GM21515 (cell line): ENCODE measurements at regions not wholly inside any gene's neighbourhood (a gene's known extent, or its start where the extent isn't known, plus 50 kb on each side); places are given as distances from the start of the nearest gene placed in this dataset.
A peak's percentile ranks its signal among the peaks of the same experiment; 100 is the strongest.
"Not testable (repeated sequence)": the region's sequence is repeated elsewhere in the genome, so short reads cannot be mapped to it uniquely, and the experiment has no call there.

ENCODE experiments used
- ATAC-seq: cut with Tn5 transposase; IDR thresholded peaks from one replicate; pipeline ENCODE4 v1.9.1; 2021; ENCODE audit not compliant: unreplicated experiment

- no peak for ATAC-seq
Observed at GRCh38 chr21:14829685-14830084, 235.1 kb downstream of the NRIP1 start.

DNA sequence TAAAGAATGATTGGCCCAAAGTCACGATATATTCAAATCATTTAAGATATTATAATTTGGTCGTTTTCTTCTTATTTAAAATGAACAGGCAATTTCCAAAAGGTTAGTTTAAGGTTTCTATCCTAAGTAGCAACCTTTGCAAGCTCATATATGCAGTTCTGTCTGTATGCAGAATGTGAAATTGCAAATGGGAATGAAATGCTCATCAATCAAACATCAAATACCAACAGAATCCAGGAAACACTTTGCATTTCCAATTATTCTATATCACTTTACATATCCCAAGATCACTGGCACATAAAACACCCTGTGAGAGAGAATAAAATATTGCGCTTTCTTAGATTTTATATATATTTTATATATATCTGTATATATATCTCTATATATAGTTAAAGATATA lies 237.3 kb downstream of the NRIP1 start:
- ATAC-seq, result no peak

GRCh38 chr21:14826630-14827029 lies 238.2 kb downstream of the NRIP1 start:
- ATAC-seq, result no peak

DNA sequence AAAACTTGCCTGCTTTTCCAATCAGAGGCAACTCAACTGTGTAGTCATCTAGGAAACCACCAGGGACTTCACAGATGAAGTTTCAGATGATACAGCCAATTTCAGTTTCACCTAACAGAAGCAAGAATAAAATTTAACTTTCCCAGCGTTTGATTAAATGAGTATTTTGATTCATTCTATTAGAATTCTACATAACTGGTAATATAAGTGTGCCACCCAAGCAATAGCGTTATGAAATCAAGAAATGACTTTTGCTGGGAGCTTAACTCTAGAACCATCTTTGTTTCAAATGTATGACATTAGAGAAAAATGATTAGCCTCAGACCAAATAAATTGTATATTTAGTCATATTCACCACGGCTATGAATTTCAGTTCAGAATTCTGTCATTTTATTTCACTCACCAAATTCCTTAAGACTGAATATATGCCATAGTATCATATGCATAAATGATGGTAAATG lies 239.3 kb downstream of the NRIP1 start:
- ATAC-seq, result peak; percentile 74

DNA sequence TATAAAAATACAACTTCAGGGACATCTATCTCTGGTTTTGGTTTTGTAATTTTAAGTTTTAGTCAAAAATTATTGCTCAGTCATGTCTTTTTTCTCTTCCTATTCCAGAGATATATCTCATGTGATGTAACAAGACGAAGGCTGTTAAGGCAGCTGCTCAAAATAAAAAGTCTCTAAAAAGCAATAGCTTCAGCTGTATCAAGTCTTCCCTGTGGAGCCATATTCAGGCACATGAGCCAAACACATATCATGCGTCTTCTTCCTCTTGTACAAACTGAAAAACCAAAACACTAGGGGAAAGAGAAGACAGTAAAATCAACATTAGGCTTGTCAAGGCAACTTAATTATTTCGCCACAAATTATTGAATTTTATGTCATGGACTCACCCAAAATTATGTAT lies 240.7 kb downstream of the NRIP1 start:
- no peak for ATAC-seq

DNA sequence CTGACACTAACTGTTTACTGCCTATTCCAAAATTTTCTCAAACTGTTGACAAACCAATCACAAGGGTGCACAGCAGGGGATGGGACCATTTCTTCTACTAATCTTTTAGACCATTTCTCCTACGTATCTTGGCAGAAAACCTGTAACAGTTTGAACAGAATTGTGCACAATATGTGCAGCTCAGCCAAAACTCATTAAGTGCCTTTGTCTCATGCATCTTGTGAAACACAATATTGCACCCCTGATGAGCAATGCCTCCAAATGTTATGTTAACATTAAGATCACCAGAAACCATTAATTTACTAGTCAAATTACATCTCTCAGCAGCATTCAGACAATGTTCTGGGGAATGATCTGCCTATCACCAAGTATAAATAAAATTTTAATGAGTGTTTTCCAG lies 247.5 kb downstream of the NRIP1 start:
- ATAC-seq, result no peak

DNA sequence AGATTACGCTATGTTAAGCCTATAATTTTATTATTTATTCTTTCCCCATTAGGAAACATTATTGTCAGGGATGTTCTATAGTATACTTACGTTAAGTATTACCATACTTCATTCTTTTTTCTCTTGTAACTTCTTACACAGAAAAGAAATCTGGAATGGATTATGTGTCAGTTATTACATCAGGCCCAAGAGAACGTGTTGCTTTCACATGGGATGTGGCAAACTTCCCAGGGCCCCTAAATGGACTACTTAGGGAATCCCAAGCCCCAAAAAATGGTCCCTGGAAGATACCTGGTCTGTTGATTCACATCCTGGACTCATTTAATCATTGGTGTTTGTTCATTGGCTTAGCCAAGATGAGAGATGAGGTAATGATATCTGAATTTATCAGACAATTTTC lies 249.8 kb downstream of the NRIP1 start:
- no peak for ATAC-seq

DNA sequence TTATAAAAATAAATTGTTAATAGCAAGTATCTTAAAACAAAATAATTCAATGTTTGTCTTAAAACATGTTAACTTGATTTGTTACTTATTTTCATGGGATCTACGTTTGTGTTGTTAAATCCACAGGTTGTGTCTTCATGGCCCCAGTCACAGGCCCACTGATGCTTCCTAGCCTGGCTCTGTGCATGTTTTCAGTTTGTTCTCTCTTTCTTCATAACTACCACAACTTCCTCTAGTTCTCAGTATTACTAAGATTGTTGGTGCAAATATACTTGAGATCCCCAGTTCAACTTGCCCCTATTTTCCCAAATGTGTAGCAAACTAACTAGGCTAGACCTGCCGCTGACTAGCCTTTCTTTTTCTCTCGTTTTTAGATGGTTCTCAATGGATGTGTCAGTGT lies 250.5 kb downstream of the NRIP1 start:
- ATAC-seq, result no peak

DNA sequence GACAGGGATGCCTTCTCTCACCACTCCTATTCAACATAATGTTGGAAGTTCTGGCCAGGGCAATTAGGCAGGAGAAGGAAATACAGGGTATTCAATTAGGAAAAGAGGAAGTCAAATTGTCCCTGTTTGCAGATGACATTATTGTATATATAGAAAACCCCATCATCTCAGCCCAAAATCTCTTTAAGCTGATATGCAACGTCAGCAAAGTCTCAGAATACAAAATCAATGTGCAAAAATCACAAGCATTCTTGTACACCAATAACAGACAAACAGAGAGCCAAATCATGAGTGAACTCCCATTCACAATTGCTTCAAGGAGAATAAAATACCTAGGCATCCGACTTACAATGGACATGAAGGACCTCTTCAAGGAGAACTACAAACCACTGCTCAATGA lies 258.1 kb upstream of the SAMSN1 start:
- not testable (repeated sequence) for ATAC-seq

DNA sequence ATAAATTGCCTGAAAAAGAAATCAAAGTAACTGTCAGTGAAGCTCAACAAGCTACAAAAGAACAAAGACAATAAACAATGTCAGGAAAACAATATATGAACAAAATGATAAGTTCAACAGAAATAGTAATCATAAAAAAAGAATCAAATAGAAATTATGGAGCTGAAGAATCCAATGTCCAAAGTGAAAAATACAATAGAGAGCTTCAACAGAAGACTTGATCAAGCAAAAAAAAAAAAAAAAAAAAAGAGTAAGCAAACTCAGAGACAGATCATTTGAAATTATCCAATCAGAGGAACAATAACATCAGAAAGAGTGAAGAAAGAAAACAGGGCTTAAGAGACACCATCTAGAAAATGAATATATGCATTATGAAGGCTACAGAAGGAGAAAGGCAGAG lies 251.4 kb upstream of the SAMSN1 start:
- no peak for ATAC-seq

DNA sequence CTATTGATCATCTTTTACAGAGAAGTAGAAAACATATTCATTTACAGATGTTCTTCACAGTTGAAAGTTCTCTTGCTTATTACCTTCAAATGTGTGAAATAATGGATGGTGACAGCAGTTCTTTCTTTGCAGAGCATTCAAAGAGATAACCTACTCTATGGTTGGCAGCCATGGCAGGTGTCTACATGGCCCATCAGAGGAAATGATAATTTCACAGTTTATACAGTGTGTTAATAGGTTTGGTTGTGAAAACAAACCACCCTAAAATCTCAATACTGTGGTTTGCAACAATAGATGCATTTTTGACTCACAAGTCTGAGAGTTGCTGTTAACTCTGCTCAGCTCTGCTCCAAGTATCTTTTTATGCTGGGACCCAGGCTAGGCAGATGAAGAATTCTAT lies 241.2 kb upstream of the SAMSN1 start:
- ATAC-seq, result no peak

DNA sequence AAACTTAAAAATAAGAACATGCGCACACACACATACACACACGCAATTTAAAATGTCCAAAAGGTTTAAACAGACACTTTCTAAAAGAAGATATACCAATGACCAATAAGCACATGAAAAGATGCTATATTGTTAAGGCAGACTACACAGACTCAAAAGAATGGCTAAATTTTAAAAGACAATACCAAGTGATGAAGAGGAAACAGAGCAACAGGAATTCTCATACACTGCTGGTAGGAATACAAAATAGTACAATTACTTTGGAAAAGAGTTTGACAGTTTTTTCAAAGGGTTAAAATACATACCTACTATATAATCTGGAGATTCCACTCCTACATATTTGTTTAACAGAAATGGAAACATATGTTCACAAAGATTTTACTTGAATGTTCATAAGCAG lies 239.6 kb upstream of the SAMSN1 start:
- no peak for ATAC-seq

GRCh38 chr21:14773777-14774345 lies 227.7 kb upstream of the SAMSN1 start:
- ATAC-seq, result no peak

GRCh38 chr21:14771593-14771992 lies 225.5 kb upstream of the SAMSN1 start:
- ATAC-seq, result no peak

- no peak for ATAC-seq
Observed at GRCh38 chr21:14768042-14768441, 221.9 kb upstream of the SAMSN1 start.

GRCh38 chr21:14767192-14767852 lies 221.2 kb upstream of the SAMSN1 start:
- no peak for ATAC-seq

DNA sequence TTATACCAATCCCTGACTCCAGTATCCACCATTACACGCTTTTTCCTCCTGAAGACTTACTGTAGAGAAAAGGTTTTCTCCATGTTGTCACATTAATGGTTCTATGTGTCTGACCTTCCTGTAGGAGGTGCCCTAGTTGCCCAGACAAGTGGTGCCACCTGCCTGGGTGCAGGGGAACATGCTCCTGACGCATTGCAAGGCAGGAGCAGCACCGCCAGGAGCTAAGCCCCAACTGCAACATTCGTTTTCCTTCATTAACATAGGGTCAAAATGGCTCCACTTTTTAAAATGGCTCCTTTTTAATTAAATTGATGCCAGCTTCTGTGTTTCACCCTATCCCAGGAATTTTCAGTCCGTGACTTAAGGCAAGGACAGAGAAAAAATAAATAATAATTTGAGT lies 220.1 kb upstream of the SAMSN1 start:
- ATAC-seq, result no peak

- peak; percentile 22 for ATAC-seq
Observed at GRCh38 chr21:14763695-14764064, 217.6 kb upstream of the SAMSN1 start.

DNA sequence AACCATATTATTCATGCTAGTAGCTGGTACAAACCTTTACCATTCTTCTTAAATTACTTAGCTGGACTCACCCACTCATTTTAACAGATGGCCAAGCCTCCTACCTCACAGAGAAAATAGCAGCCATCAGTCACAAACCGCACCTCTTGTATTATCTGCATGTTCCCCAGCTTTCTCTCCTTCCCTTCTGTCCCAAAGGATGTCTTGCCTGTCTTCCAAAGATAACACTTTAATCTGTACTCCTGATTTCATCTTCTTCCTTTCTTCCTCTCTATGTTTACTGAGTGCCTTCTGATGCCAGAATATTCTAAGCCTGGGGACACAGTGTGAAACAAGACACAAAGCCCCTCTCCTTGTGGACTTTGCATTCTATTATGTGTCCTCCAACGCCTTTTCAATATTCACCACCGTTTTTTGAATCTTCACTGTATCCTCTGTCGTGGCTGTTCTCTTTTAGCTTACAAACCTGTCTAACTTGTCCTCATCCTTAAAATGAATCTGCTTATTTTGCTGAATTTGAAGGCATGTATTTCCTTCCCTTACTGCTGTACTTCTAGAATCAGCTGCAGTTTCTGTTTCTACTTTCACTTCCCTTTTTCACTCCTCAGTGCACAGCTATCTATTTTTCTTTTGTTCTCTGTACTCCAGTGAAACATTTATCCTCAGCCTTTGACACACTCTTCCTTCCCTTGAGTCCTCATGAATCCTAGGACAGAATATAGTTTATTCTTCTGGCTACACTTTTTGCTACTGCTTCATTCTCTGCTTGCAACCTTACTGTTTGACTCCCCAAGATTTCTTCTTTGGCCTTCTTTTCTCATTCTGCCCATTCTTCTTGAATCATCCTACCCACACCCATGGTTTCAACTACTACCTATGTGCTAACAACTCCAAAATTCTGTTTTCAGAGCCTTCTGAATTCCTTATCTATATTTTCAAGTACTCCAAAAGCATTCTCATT lies 216.9 kb upstream of the SAMSN1 start:
- peak; percentile 98 for ATAC-seq

DNA sequence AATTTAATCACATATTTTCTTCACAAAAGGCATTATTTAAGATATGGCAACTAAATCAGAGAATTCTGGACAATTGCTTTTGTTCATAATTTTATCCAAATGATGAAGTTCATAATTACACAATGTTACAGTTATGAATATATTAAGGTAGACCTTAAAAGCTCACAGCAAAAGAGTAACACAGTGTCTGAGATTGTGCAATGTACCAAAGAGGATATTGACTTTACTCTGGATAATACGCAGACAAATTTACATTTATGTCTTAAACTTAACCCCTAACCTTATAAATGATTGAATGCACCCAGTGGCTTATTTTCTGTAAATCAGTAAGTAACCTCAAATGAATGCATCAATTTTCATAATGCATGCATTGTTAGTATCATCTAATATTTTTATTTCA lies 216.2 kb upstream of the SAMSN1 start:
- no peak for ATAC-seq

- ATAC-seq, result no peak
Observed at GRCh38 chr21:14759285-14759684, 213.2 kb upstream of the SAMSN1 start.

DNA sequence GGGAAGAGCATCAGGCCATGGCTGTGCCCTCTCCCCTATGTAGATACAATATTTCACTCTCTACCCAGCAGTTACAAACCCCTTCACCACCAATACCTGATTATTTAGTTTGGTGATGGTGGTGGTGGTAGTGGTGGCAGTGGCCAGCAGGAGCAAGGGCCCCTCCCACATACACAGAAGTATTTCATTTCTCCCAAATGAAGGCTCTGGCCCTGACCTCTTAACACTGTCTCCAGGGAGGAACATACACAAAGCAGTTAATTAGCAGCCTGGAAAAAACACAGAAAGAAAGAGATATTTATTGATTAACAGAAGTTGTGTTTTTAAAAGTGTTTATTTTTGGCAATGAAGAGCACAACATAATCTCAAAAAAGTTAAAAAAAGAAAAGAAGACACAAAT lies 212.7 kb upstream of the SAMSN1 start:
- ATAC-seq, result no peak
